HepG2 (cell line): ENCODE measurements at regions not wholly inside any gene's neighbourhood (a gene's known extent, or its start where the extent isn't known, plus 50 kb on each side); places are given as distances from the start of the nearest gene placed in this dataset.

Source experiments
- ATAC-seq: fragments of 200-7000 bp; cut with Tn5 transposase; 3 replicates; pipeline ENCODE4 v1.9.1; 2020; ENCODE audit warnings: mild to moderate bottlenecking, moderate library complexity
- BruUV-seq: library from RNA; stranded (reverse); fragments of 400-500 nt; replicated peaks from 2 replicates; lab custom pipeline; 2021; lab: Mats Ljungman, UMichigan
- CTCF ChIA-PET: fragments of 300-600 bp; formaldehyde crosslinking; extraction: SDS; loops from one replicate; lab custom pipeline; 2021; ENCODE audit warnings: low total read pairs, inconsistent platforms, low intra/inter-chr PET ratio; lab: Yijun Ruan, JAX
- POLR2A ChIA-PET: fragments of 350-600 bp; sonication (Branson Sonifier 250); formaldehyde crosslinking; loops from one replicate; lab custom pipeline; 2020; ENCODE audit warnings: antibody characterized with exemption, inconsistent platforms; lab: Yijun Ruan, JAX
- DNase-seq: peaks from one replicate; pipeline ENCODE4 v3.0.0-alpha.2; 2015; ENCODE audit warnings: low spot score
- FAIRE-seq: peaks from 3 replicates; lab custom pipeline; 2011; peaks lifted over from hg19 to GRCh38; lab: Jason Lieb, UNC
- H2AFZ ChIP-seq: one replicate; pipeline ENCODE4 v1.6.1; 2011; ENCODE audit warnings: low read length, inconsistent platforms
- H3K27ac ChIP-seq: fragments of 300-600 bp; 3 replicates; pipeline ENCODE4 v1.8.0; 2011; ENCODE audit warnings: mixed run types, mild to moderate bottlenecking, mixed read lengths, low read length, inconsistent platforms; ENCODE audit not compliant: insufficient read depth; ENCODE audit errors: extremely low read length
- H3K27me3 ChIP-seq, 2 experiments: fragments of 200-600 bp in 1 of 2; 2 replicates in 1 of 2; 3 replicates in 1 of 2; pipeline versions ENCODE4 v1.6.0 to v1.8.0; 2011; ENCODE audit warnings: low read length in 2 of 2, mild to moderate bottlenecking in 2 of 2, moderate library complexity in 2 of 2, inconsistent platforms in 1 of 2; ENCODE audit not compliant: insufficient read depth in 2 of 2, control insufficient read depth in 1 of 2
- H3K36me3 ChIP-seq, 2 experiments: fragments of 200-600 bp in 1 of 2; replicated peaks in 1 of 2; 2 replicates in 1 of 2; 3 replicates in 1 of 2; pipeline versions ENCODE4 v1.5.1 to v1.8.0; 2011; ENCODE audit warnings: low read length in 2 of 2, inconsistent platforms in 1 of 2; ENCODE audit not compliant: insufficient read depth in 2 of 2, control insufficient read depth in 1 of 2
- H3K4me1 ChIP-seq: 2 replicates; pipeline ENCODE4 v1.5.1; 2012; ENCODE audit warnings: low read length, inconsistent platforms; ENCODE audit not compliant: insufficient read depth
- H3K4me2 ChIP-seq: 2 replicates; pipeline ENCODE4 v1.6.0; 2011; ENCODE audit warnings: low read depth, low read length, inconsistent platforms
- H3K4me3 ChIP-seq, 3 experiments: fragments of 200-600 bp in 1 of 3; sonication (generic), shearing (Covaris generic) in 1 of 3; replicated peaks in 1 of 3; 2 replicates each; pipeline ENCODE4 v1.5.1; 2011 to 2016; ENCODE audit warnings: low read length in 3 of 3, inconsistent platforms in 2 of 3, low read depth in 2 of 3, mild to moderate bottlenecking in 2 of 3, control low read depth in 1 of 3, mixed read lengths in 1 of 3; ENCODE audit not compliant: insufficient read depth in 1 of 3
- H3K79me2 ChIP-seq: one replicate; pipeline ENCODE4 v1.6.1; 2011; ENCODE audit warnings: low read length, inconsistent platforms; ENCODE audit not compliant: insufficient read depth
- H3K9ac ChIP-seq: 2 replicates; pipeline ENCODE4 v1.6.0; 2011; ENCODE audit warnings: mild to moderate bottlenecking, low read depth, low read length, inconsistent platforms; ENCODE audit not compliant: insufficient read depth
- H3K9me3 ChIP-seq: 2 replicates; pipeline ENCODE4 v1.5.1; 2012; ENCODE audit warnings: mild to moderate bottlenecking, low read length
- H4K20me1 ChIP-seq: 2 replicates; pipeline ENCODE4 v1.6.0; 2011; ENCODE audit warnings: inconsistent platforms, mild to moderate bottlenecking, low read length, moderate library complexity; ENCODE audit not compliant: insufficient read depth
- EP300 ChIP-seq, 3 experiments: sonication (generic) in 1 of 3; formaldehyde crosslinking in 1 of 3; IDR thresholded peaks; 2 replicates each; pipeline versions ENCODE4 v1.5.1 to v1.6.1; 2011 to 2020; ENCODE audit warnings: low read depth in 2 of 3, low read length in 2 of 3, borderline replicate concordance in 1 of 3, improper control_type of control experiment in 1 of 3, mild to moderate bottlenecking in 1 of 3, missing genetic modification reagents in 1 of 3, moderate library complexity in 1 of 3
- HNF4G ChIP-seq, 2 experiments: sonication (generic) in 1 of 2; formaldehyde crosslinking in 1 of 2; IDR thresholded peaks; 2 replicates each; pipeline versions ENCODE4 v1.4.0 to v1.6.1; 2011 to 2020; ENCODE audit warnings: borderline replicate concordance in 2 of 2, low read depth in 2 of 2, mild to moderate bottlenecking in 2 of 2, low read length in 1 of 2, missing genetic modification reagents in 1 of 2, moderate library complexity in 1 of 2
- HNRNPLL ChIP-seq: fragments of 200-400 bp; formaldehyde crosslinking; IDR thresholded peaks from 2 replicates; pipeline ENCODE4 v1.6.1; 2017; ENCODE audit warnings: mild to moderate bottlenecking, low read depth, low read length; ENCODE audit not compliant: poor library complexity, severe bottlenecking
- HOXA3 ChIP-seq: sonication (generic); formaldehyde crosslinking; IDR thresholded peaks from 2 replicates; pipeline ENCODE4 v1.5.0; 2020; ENCODE audit warnings: missing genetic modification reagents
- NFATC3 ChIP-seq: sonication (generic); formaldehyde crosslinking; IDR thresholded peaks from 2 replicates; pipeline ENCODE4 v1.5.1; 2020; ENCODE audit warnings: mild to moderate bottlenecking, missing genetic modification reagents
- NFE2 ChIP-seq: sonication (generic); formaldehyde crosslinking; IDR thresholded peaks from 2 replicates; pipeline ENCODE4 v1.4.0; 2020; ENCODE audit warnings: missing genetic modification reagents
- NONO ChIP-seq, 2 experiments: fragments of 450-650 bp in 1 of 2; sonication (generic) in 1 of 2; formaldehyde crosslinking in 1 of 2; IDR thresholded peaks in 1 of 2; conservative IDR thresholded peaks in 1 of 2; 2 replicates each; pipeline versions ENCODE4 v1.6.1 to v1.8.0; 2017 to 2022; ENCODE audit warnings: mild to moderate bottlenecking in 1 of 2, missing genetic modification reagents in 1 of 2, moderate library complexity in 1 of 2
- SMAD9 ChIP-seq: sonication (generic); formaldehyde crosslinking; IDR thresholded peaks from 2 replicates; pipeline ENCODE4 v1.5.1; 2020; ENCODE audit warnings: mild to moderate bottlenecking, missing genetic modification reagents
- YY1 ChIP-seq: IDR thresholded peaks from 2 replicates; pipeline ENCODE4 v1.6.1; 2011; ENCODE audit warnings: low read length, low read depth, moderate library complexity, mild to moderate bottlenecking; ENCODE audit not compliant: insufficient read depth, insufficient replicate concordance
- ZBTB3 ChIP-seq: sonication (generic); formaldehyde crosslinking; IDR thresholded peaks from 2 replicates; pipeline ENCODE4 v1.4.0; 2020; ENCODE audit warnings: low read depth, mild to moderate bottlenecking, moderate library complexity, missing genetic modification reagents, borderline replicate concordance
- ZFP62 ChIP-seq: sonication (generic); formaldehyde crosslinking; IDR thresholded peaks from 2 replicates; pipeline ENCODE4 v1.4.0; 2020; ENCODE audit warnings: missing genetic modification reagents
- ZKSCAN1 ChIP-seq: fragments of 150-350 bp; IDR thresholded peaks from 2 replicates; pipeline ENCODE4 v1.6.1; 2014; ENCODE audit warnings: low read length
- ZNF337 ChIP-seq: sonication (generic); formaldehyde crosslinking; IDR thresholded peaks from 2 replicates; pipeline ENCODE4 v1.5.1; 2020; ENCODE audit warnings: missing genetic modification reagents, low read depth, mild to moderate bottlenecking, borderline replicate concordance
- ZNF44 ChIP-seq: sonication (generic); formaldehyde crosslinking; IDR thresholded peaks from 2 replicates; pipeline ENCODE4 v1.5.1; 2020; ENCODE audit warnings: mild to moderate bottlenecking, missing genetic modification reagents
- ZNF496 ChIP-seq: sonication (generic); formaldehyde crosslinking; IDR thresholded peaks from 2 replicates; pipeline ENCODE4 v1.8.1; 2023; ENCODE audit warnings: mild to moderate bottlenecking, moderate library complexity, missing genetic modification reagents; ENCODE audit not compliant: insufficient replicate concordance
- WGBS: methylation state at CpG from one replicate; pipeline ENCODE4 v1.1.6; 2017; ENCODE audit warnings: low lambda C conversion rate; 5-methylcytosine and 5-hydroxymethylcytosine counted together
- in situ Hi-C: cut with HindIII; loops from 2 replicates; pipeline ENCODE4 v1.10.0; 2017; ENCODE audit warnings: low pct_unique_long_range_greater_than_20kb; ENCODE audit not compliant: extremely low pct_ligation_motif_present
- intact Hi-C: fragments of 100-400 bp; cut with micrococcal nuclease; formaldehyde crosslinking; loops from one replicate; pipeline ENCODE4 v1.10.0; 2022; ENCODE audit not compliant: unreplicated experiment
- TF ChIP-seq, protein P1 (sequence below): sonication (generic); formaldehyde crosslinking; IDR thresholded peaks from 2 replicates; pipeline ENCODE4 v1.4.0; 2020; ENCODE audit warnings: missing genetic modification reagents, borderline replicate concordance
- TF ChIP-seq, protein P2 (sequence below): sonication (generic); formaldehyde crosslinking; IDR thresholded peaks from 2 replicates; pipeline ENCODE4 v1.5.1; 2020; ENCODE audit warnings: mild to moderate bottlenecking, missing genetic modification reagents, moderate library complexity

DNA sequence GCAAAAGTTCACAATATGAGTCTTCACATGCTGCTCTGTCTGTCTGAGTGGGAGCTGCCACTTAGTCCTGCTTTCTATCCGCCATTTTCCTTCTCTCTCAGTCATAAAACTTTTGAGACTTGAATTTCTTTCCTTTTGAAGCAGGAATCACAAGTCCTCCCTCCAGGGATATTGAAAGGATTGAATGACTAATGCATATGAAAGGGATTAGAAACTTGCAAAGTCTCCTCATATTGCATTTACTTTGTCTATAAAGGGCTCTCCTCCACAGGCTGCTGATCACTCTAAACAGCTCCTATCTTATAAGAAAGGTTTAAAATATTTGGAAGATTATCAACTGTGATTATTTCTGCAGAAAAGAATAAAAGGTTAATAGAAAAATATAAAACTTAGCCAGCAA is 879.1 kb downstream of the ARAP2 start:
- no peak for ATAC-seq
- H3K9me3 ChIP-seq = no peaks in the 10 kb centered on the region
- in situ Hi-C loops (no loop called here), intact Hi-C loops (no loop called here)
- TF ChIP-seq SMAD9 (CRISPR knock-in tag) (no peak), ZNF44 (CRISPR knock-in tag) (no peak), ZKSCAN1 (no peak), NFATC3 (no peak), NONO (IDR thresholded peaks at IDR 0.05) (no peak), NONO (CRISPR knock-in tag; conservative IDR thresholded peaks at IDR 0.05) (no peak), ZNF496 (CRISPR knock-in tag) (no peak), HNRNPLL (no peak), HNF4G (IDR thresholded peaks at IDR 0.05; ENCODE audit: borderline replicate concordance, low read depth, low read length) (no peak), HNF4G (CRISPR knock-in tag; IDR thresholded peaks at IDR 0.05; ENCODE audit: borderline replicate concordance, low read depth) (no peak), NFE2 (no peak), ZFP62 (CRISPR knock-in tag) (no peak), ZBTB3 (CRISPR knock-in tag) (no peak), HOXA3 (CRISPR knock-in tag) (no peak), EP300 (IDR thresholded peaks at IDR 0.05; ENCODE audit: low read depth in 2 of 2, low read length in 2 of 2) (no peak), EP300 (CRISPR knock-in tag; IDR thresholded peaks at IDR 0.05; ENCODE audit: borderline replicate concordance) (no peak), ZNF337 (CRISPR knock-in tag) (no peak), YY1 (no peak)
- TF ChIP-seq, protein P1, sequence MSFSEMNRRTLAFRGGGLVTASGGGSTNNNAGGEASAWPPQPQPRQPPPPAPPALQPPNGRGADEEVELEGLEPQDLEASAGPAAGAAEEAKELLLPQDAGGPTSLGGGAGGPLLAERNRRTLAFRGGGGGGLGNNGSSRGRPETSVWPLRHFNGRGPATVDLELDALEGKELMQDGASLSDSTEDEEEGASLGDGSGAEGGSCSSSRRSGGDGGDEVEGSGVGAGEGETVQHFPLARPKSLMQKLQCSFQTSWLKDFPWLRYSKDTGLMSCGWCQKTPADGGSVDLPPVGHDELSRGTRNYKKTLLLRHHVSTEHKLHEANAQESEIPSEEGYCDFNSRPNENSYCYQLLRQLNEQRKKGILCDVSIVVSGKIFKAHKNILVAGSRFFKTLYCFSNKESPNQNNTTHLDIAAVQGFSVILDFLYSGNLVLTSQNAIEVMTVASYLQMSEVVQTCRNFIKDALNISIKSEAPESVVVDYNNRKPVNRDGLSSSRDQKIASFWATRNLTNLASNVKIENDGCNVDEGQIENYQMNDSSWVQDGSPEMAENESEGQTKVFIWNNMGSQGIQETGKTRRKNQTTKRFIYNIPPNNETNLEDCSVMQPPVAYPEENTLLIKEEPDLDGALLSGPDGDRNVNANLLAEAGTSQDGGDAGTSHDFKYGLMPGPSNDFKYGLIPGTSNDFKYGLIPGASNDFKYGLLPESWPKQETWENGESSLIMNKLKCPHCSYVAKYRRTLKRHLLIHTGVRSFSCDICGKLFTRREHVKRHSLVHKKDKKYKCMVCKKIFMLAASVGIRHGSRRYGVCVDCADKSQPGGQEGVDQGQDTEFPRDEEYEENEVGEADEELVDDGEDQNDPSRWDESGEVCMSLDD (CRISPR knock-in tag) = no peak
- TF ChIP-seq, protein P2, sequence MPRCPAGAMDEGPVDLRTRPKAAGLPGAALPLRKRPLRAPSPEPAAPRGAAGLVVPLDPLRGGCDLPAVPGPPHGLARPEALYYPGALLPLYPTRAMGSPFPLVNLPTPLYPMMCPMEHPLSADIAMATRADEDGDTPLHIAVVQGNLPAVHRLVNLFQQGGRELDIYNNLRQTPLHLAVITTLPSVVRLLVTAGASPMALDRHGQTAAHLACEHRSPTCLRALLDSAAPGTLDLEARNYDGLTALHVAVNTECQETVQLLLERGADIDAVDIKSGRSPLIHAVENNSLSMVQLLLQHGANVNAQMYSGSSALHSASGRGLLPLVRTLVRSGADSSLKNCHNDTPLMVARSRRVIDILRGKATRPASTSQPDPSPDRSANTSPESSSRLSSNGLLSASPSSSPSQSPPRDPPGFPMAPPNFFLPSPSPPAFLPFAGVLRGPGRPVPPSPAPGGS = no peak
- ChIA-PET CTCF (no interaction called here), POLR2A (no interaction called here)
- H3K9ac ChIP-seq = no peak overlapping the region
- H3K27me3 ChIP-seq = no peaks in the 10 kb centered on the region
- no peaks in the 10 kb centered on the region for H4K20me1 ChIP-seq
- H3K36me3 ChIP-seq = no peaks in the 10 kb centered on the region
- no peak for DNase-seq
- BruUV-seq = no TSS peak
- no peak overlapping the region for H3K4me3 ChIP-seq
- H3K4me2 ChIP-seq = no peak overlapping the region
- H3K27ac ChIP-seq = no peak overlapping the region
- no peak for FAIRE-seq
- WGBS = 4% methylated on average over 1 of the region's 1 CpG
- H3K4me1 ChIP-seq = no peaks in the 10 kb centered on the region
- no peak overlapping the region for H2AFZ ChIP-seq
- no peaks in the 10 kb centered on the region for H3K79me2 ChIP-seq
